Suprapubic skin (tissue), 4 donors: ENCODE measurements at regions not wholly inside any gene's neighbourhood (a gene's known extent, or its start where the extent isn't known, plus 50 kb on each side); places are given as distances from the start of the nearest gene placed in this dataset.
"Not testable (repeated sequence)": the region's sequence is repeated elsewhere in the genome, so short reads cannot be mapped to it uniquely, and the experiment has no call there.

ENCODE experiments used
- DNase-seq, 2 donors: peaks; one replicate each; pipeline ENCODE4 v3.0.0-alpha.2; 2019; ENCODE audit warnings: low spot score in 2 of 2
- H3K27ac ChIP-seq: fragments of 200-600 bp; sonication (generic); one replicate; pipeline ENCODE4 v1.5.1; 2019
- H3K27me3 ChIP-seq: fragments of 200-600 bp; sonication (generic); one replicate; pipeline ENCODE4 v1.5.1; 2019
- H3K36me3 ChIP-seq: fragments of 200-600 bp; sonication (generic); one replicate; pipeline ENCODE4 v1.5.1; 2019
- H3K4me1 ChIP-seq: fragments of 200-600 bp; sonication (generic); one replicate; pipeline ENCODE4 v1.5.1; 2019
- H3K4me3 ChIP-seq: fragments of 200-600 bp; sonication (generic); one replicate; pipeline ENCODE4 v1.5.1; 2019; ENCODE audit warnings: mild to moderate bottlenecking
- H3K9me3 ChIP-seq: fragments of 200-600 bp; sonication (generic); one replicate; pipeline ENCODE4 v1.5.1; 2019
- CTCF ChIP-seq, 2 donors: fragments of 200-600 bp in 1 of 2; fragments of 450-650 bp in 1 of 2; sonication (generic) in 1 of 2; IDR thresholded peaks; one replicate each; pipeline ENCODE4 v1.5.1; 2016 to 2019; ENCODE audit warnings: antibody characterized with exemption in 2 of 2, mild to moderate bottlenecking in 1 of 2, moderate library complexity in 1 of 2
- EP300 ChIP-seq: sonication (generic); formaldehyde crosslinking; IDR thresholded peaks from one replicate; pipeline ENCODE4 v1.6.1; 2017; ENCODE audit warnings: antibody characterized with exemption
- POLR2A ChIP-seq, 2 donors: fragments of 450-650 bp; IDR thresholded peaks; one replicate each; pipeline ENCODE4 v1.6.1; 2017; ENCODE audit warnings: antibody characterized with exemption in 2 of 2, mild to moderate bottlenecking in 2 of 2, moderate library complexity in 2 of 2
- POLR2AphosphoS5 ChIP-seq, 3 donors: sonication (generic); formaldehyde crosslinking; IDR thresholded peaks; one replicate each; pipeline ENCODE4 v1.6.1; 2017; ENCODE audit warnings: antibody characterized with exemption in 3 of 3
- WGBS: methylation state at CpG from one replicate; pipeline ENCODE4 v1.1.5; 2018; 5-methylcytosine and 5-hydroxymethylcytosine counted together

DNA sequence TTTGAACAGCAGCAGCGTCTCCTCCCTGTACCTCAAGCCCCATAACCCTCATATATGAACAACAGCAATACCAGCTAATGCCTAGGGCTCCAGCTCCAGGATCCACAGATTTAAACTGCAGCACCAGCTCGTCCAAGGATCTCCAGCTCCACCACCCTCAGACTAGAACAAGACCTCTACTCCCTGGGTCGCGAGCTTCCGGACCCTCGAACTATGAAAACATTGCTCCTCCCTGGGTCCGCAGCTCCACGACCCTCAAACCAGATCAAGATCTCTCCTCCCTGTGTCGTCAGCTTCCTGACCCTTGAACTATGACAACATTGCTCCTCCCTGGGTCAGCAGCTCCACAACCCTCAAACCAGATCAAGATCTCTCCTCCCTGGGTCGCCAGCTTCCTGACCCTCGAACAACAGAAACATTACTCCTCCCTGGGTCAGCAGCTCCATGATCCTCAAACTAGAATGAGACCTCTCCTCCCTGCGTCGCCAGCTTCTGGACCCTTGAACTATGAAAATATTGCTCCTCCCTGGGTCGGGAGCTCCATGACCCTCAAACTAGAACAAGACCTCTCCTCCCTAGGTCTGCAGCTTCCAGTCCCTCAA, 339.0 kb upstream of the SULF2 start:
- no peaks in the 10 kb centered on the region for H3K9me3 ChIP-seq
- H3K36me3 ChIP-seq = no peaks in the 10 kb centered on the region
- H3K27ac ChIP-seq = no peak overlapping the region
- peaks cover 26% of the 10 kb centered on the region for H3K4me1 ChIP-seq
- 85% methylated on average over 14 of the region's 14 CpGs for whole genome bisulfite sequencing
- no peak for DNase-seq
- TF ChIP-seq POLR2AphosphoS5 (IDR thresholded peaks at IDR 0.05) (no peak), POLR2A (IDR thresholded peaks at IDR 0.05) (no peak), CTCF (IDR thresholded peaks at IDR 0.05) (no peak), EP300 (no peak)
- no peak overlapping the region for H3K4me3 ChIP-seq
- H3K27me3 ChIP-seq = peaks cover 20% of the 10 kb centered on the region

GRCh38 chr20:48120120-48120519, 334.8 kb upstream of the SULF2 start:
- WGBS = 86% methylated on average over 8 of the region's 8 CpGs
- TF ChIP-seq CTCF (IDR thresholded peaks at IDR 0.05) (no peak), POLR2AphosphoS5 (IDR thresholded peaks at IDR 0.05) (no peak), EP300 (no peak), POLR2A (IDR thresholded peaks at IDR 0.05) (no peak)

DNA sequence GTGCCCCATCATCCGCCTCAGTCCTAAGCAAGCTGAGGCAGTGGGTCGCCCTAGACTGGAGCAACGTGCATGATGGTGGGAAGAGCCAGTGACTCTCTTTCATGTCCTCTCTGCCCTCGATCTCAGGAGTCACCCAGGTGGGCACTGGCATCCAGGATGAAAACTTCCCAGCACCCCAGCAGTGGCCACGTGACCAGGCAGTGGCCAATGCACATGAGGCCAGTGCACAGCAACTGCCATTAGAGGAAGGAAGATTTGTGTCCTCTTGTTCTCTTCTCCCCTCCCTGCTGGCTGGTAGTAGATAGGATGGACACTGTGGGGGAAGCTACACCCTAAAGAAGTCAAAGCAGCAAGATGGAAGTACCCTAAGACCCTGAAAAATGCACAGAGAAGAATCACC, 334.1 kb upstream of the SULF2 start:
- whole genome bisulfite sequencing = no CpG with 5 or more reads among the region's 5 CpGs
- H3K27ac ChIP-seq, H3K9me3 ChIP-seq: not testable (repeated sequence)

More at GRCh38 chr20:48120120-48120519, 334.8 kb upstream of the SULF2 start:
- Histone ChIP-seq H3K27ac (no peak overlapping the region), H3K9me3 (no peaks in the 10 kb centered on the region), H3K4me1 (no peaks in the 10 kb centered on the region), H3K36me3 (no peaks in the 10 kb centered on the region), H3K4me3 (no peak overlapping the region), H3K27me3 (peaks cover 18% of the 10 kb centered on the region)
- no peak for DNase-seq

DNA sequence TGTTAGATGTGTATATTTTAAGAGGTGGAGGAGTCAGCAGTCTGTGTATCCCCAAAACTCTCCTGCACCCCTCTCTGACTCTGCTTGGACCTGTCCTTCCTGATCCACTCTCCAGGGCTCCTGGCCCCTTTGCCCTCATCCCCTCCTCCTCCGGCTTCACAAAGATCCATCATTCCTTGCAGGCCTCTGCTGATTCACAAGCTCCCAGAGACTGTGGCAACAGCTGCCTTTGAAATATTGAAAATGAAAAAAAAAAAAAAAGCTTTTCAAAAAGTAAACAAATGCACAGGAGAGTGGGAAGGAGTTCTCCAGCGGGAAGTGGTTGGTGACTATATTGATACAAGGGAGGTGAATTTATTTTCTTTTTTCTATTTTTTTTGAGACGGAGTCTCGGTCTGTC, 330.2 kb upstream of the SULF2 start:
- no peaks in the 10 kb centered on the region for H3K4me1 ChIP-seq
- peaks cover 5% of the 10 kb centered on the region for H3K27me3 ChIP-seq
- WGBS = 91% methylated on average over 4 of the region's 4 CpGs
- no peak overlapping the region for H3K4me3 ChIP-seq
- H3K9me3 ChIP-seq = no peaks in the 10 kb centered on the region
- H3K27ac ChIP-seq = no peak overlapping the region
- H3K36me3 ChIP-seq = no peaks in the 10 kb centered on the region
- TF ChIP-seq CTCF (IDR thresholded peaks at IDR 0.05) (no peak), POLR2AphosphoS5 (IDR thresholded peaks at IDR 0.05) (no peak), EP300 (no peak), POLR2A (IDR thresholded peaks at IDR 0.05) (no peak)
- no peak for DNase-seq

More for the DNA sequence above, 334.1 kb upstream of the SULF2 start:
- H3K27me3 ChIP-seq = peaks cover 18% of the 10 kb centered on the region
- H3K36me3 ChIP-seq, DNase-seq, H3K4me1 ChIP-seq, H3K4me3 ChIP-seq: not testable (repeated sequence)

GRCh38 chr20:48107560-48107959, 322.3 kb upstream of the SULF2 start:
- 56% methylated on average over 7 of the region's 9 CpGs for WGBS
- H3K36me3 ChIP-seq = no peaks in the 10 kb centered on the region

More at GRCh38 chr20:48107560-48107959, 322.3 kb upstream of the SULF2 start:
- TF ChIP-seq POLR2AphosphoS5 (IDR thresholded peaks at IDR 0.05) (no peak), POLR2A (IDR thresholded peaks at IDR 0.05) (no peak), CTCF (IDR thresholded peaks at IDR 0.05) (no peak), EP300 (no peak)
- Histone ChIP-seq H3K4me1 (peaks cover 8% of the 10 kb centered on the region), H3K9me3 (peaks cover 3% of the 10 kb centered on the region), H3K27me3 (peaks cover 16% of the 10 kb centered on the region), H3K27ac (no peak overlapping the region), H3K4me3 (no peak overlapping the region)
- no peak for DNase-seq
